ENCODE measurements at regions not wholly inside any gene's neighbourhood (a gene's known extent, or its start where the extent isn't known, plus 50 kb on each side); places are given as distances from the start of the nearest gene placed in this dataset.
"Not testable (repeated sequence)": the region's sequence is repeated elsewhere in the genome, so short reads cannot be mapped to it uniquely, and the experiment has no call there.

DNA sequence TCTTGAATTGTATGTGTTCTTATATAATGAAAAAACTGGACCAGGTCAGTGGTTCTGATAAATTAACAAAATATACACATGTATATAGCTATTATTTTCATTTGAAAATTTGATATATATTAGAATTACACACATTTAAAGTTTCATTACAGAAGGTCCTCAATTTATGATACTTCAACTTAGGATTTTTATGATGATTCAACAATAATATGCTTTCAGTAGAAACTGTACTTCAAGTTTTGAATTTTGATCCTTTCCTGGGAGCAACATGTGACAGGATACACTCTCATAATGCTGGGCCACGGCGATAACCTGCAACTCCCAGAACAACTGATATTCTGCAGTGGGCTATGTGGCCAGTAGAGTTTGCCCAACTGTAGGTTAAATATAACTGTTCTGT, 344.7 kb downstream of the TAF11L14 start:
- BruUV-seq (replicated peaks): no TSS peak
- Histone ChIP-seq H3K36me3 (ENCODE audit: control insufficient read depth, insufficient read depth, low read length) (no peaks in the 10 kb centered on the region), H3K9me3 (no peaks in the 10 kb centered on the region), H3K4me1 (no peaks in the 10 kb centered on the region), H3K27me3 (replicated peaks; ENCODE audit: control insufficient read depth, insufficient read depth, low read length) (no peaks in the 10 kb centered on the region), H3K4me3 (ENCODE audit: low read depth, low read length) (no peak overlapping the region)
- POLR2A ChIA-PET: no interaction called here
- H3K4me1 Mint-ChIP-seq (ENCODE audit: low read depth, unreplicated experiment): no peaks in the 10 kb centered on the region
- H3K4me3 Mint-ChIP-seq (ENCODE audit: unreplicated experiment): no peak overlapping the region
- intact Hi-C loops (cut with micrococcal nuclease; ENCODE audit: unreplicated experiment): no loop called here
- no peaks in the 10 kb centered on the region for H3K36me3 Mint-ChIP-seq (ENCODE audit: insufficient read depth, unreplicated experiment)
- DNase-seq: no peak
- TF ChIP-seq, protein P1, sequence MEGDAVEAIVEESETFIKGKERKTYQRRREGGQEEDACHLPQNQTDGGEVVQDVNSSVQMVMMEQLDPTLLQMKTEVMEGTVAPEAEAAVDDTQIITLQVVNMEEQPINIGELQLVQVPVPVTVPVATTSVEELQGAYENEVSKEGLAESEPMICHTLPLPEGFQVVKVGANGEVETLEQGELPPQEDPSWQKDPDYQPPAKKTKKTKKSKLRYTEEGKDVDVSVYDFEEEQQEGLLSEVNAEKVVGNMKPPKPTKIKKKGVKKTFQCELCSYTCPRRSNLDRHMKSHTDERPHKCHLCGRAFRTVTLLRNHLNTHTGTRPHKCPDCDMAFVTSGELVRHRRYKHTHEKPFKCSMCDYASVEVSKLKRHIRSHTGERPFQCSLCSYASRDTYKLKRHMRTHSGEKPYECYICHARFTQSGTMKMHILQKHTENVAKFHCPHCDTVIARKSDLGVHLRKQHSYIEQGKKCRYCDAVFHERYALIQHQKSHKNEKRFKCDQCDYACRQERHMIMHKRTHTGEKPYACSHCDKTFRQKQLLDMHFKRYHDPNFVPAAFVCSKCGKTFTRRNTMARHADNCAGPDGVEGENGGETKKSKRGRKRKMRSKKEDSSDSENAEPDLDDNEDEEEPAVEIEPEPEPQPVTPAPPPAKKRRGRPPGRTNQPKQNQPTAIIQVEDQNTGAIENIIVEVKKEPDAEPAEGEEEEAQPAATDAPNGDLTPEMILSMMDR (IDR thresholded peaks at IDR 0.05; ENCODE audit: insufficient read depth in 1 of 2, low read depth in 1 of 2, low read length in 1 of 2, severe bottlenecking in 1 of 2, unreplicated experiment in 1 of 2): no peak
- no peaks in the 10 kb centered on the region for H3K9me3 Mint-ChIP-seq (ENCODE audit: unreplicated experiment)
- H3K27me3 Mint-ChIP-seq (ENCODE audit: insufficient read depth, unreplicated experiment): no peaks in the 10 kb centered on the region
- CTCF ChIA-PET: no interaction called here
- no peak overlapping the region for H3K27ac Mint-ChIP-seq (ENCODE audit: unreplicated experiment)

DNA sequence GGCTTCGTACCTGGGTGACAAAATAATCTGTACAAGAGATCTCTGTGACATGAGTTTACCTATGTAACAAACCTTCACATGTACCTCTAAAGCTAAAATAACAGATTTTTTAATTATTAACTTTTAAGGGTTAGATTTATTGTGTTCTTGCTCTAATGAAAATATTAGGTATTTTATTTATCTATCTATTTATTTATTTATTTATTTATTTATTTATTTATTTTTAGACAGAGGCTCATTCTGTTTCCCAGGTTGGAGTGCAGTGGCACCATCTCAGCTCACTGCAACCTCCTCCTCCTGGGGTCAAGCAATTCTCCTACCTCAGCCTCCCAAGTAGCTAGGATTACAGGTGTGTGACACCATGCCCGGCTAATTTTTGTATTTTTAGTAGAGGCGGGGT, 348.4 kb downstream of the TAF11L14 start:
- H3K4me3 ChIP-seq (ENCODE audit: low read depth, low read length); H3K27me3 Mint-ChIP-seq (ENCODE audit: insufficient read depth, unreplicated experiment); H3K9me3 ChIP-seq; DNase-seq; POLR2A ChIA-PET; intact Hi-C loops (cut with micrococcal nuclease; ENCODE audit: unreplicated experiment); H3K27me3 ChIP-seq (replicated peaks; ENCODE audit: control insufficient read depth, insufficient read depth, low read length); CTCF ChIA-PET; H3K4me1 Mint-ChIP-seq (ENCODE audit: low read depth, unreplicated experiment); H3K4me3 Mint-ChIP-seq (ENCODE audit: unreplicated experiment); H3K9me3 Mint-ChIP-seq (ENCODE audit: unreplicated experiment); H3K27ac Mint-ChIP-seq (ENCODE audit: unreplicated experiment); H3K4me1 ChIP-seq; H3K36me3 ChIP-seq (ENCODE audit: control insufficient read depth, insufficient read depth, low read length); BruUV-seq (replicated peaks); H3K36me3 Mint-ChIP-seq (ENCODE audit: insufficient read depth, unreplicated experiment): not testable (repeated sequence)

DNA sequence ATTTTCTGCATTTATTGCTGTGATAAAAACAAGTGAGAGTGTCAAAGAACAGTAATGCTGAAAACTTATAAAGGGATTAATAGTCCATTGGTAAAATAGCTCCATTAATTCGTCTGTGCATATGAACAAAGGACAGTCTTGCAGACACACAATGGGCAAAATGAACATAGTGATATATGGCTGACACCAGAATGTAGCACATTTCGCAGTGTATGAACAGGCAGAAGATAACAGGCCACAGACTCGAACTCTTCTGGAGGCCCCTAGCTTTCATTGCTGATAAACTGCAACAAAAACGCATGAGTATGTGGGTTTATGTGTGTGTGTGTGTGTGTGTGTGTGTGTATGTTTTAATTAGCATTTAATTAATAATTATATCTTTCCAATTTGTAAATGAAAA, 354.8 kb downstream of the TAF11L14 start:
- Histone ChIP-seq H3K27me3 (replicated peaks; ENCODE audit: control insufficient read depth, insufficient read depth, low read length) (no peaks in the 10 kb centered on the region; the same call in 1 of the 2 replicates), H3K4me1 (no peaks in the 10 kb centered on the region), H3K4me3 (ENCODE audit: low read depth, low read length) (no peak overlapping the region), H3K9me3 (no peaks in the 10 kb centered on the region), H3K36me3 (ENCODE audit: control insufficient read depth, insufficient read depth, low read length) (no peaks in the 10 kb centered on the region)
- ChIA-PET POLR2A (no interaction called here), CTCF (no interaction called here)
- no TSS peak for BruUV-seq (replicated peaks)
- no peaks in the 10 kb centered on the region for H3K4me1 Mint-ChIP-seq (ENCODE audit: low read depth, unreplicated experiment)
- no peak overlapping the region for H3K4me3 Mint-ChIP-seq (ENCODE audit: unreplicated experiment)
- H3K36me3 Mint-ChIP-seq (ENCODE audit: insufficient read depth, unreplicated experiment): no peaks in the 10 kb centered on the region
- intact Hi-C loops (cut with micrococcal nuclease; ENCODE audit: unreplicated experiment): no loop called here
- H3K27ac Mint-ChIP-seq (ENCODE audit: unreplicated experiment): no peak overlapping the region
- TF ChIP-seq, protein P1 (IDR thresholded peaks at IDR 0.05; ENCODE audit: insufficient read depth in 1 of 2, low read depth in 1 of 2, low read length in 1 of 2, severe bottlenecking in 1 of 2, unreplicated experiment in 1 of 2): no peak
- DNase-seq: no peak
- H3K27me3 Mint-ChIP-seq (ENCODE audit: insufficient read depth, unreplicated experiment): no peaks in the 10 kb centered on the region
- H3K9me3 Mint-ChIP-seq (ENCODE audit: unreplicated experiment): no peaks in the 10 kb centered on the region
